Astrocyte (in vitro differentiated cells and primary cell): ENCODE measurements at regions not wholly inside any gene's neighbourhood (a gene's known extent, or its start where the extent isn't known, plus 50 kb on each side); places are given as distances from the start of the nearest gene placed in this dataset.
"Not testable (repeated sequence)": the region's sequence is repeated elsewhere in the genome, so short reads cannot be mapped to it uniquely, and the experiment has no call there.

ENCODE experiments used
- DNase-seq: peaks from one replicate; pipeline ENCODE4 v3.0.0-alpha.2; 2010; ENCODE audit warnings: low read depth
- FAIRE-seq: peaks from 2 replicates; lab custom pipeline; 2011; peaks lifted over from hg19 to GRCh38; lab: Jason Lieb, UNC
- H2AFZ ChIP-seq: 2 replicates; pipeline ENCODE4 v1.6.0; 2012; ENCODE audit warnings: low read depth, low read length, inconsistent platforms
- H3K27ac ChIP-seq: 2 replicates; pipeline ENCODE4 v1.5.1; 2011; ENCODE audit warnings: low read depth, low read length, inconsistent platforms
- H3K27me3 ChIP-seq: 2 replicates; pipeline ENCODE4 v1.6.0; 2011; ENCODE audit warnings: low read length, inconsistent platforms; ENCODE audit not compliant: insufficient read depth
- H3K36me3 ChIP-seq: 2 replicates; pipeline ENCODE4 v1.5.1; 2011; ENCODE audit warnings: low read length, inconsistent platforms; ENCODE audit not compliant: insufficient read depth
- H3K4me1 ChIP-seq: 2 replicates; pipeline ENCODE4 v1.5.1; 2011; ENCODE audit warnings: low read length, inconsistent platforms; ENCODE audit not compliant: insufficient read depth
- H3K4me2 ChIP-seq: 2 replicates; pipeline ENCODE4 v1.6.0; 2012; ENCODE audit warnings: low read length, inconsistent platforms
- H3K4me3 ChIP-seq: 2 replicates; pipeline ENCODE4 v1.5.1; 2011; ENCODE audit warnings: low read depth, mild to moderate bottlenecking, low read length, inconsistent platforms; ENCODE audit not compliant: insufficient read depth
- H3K79me2 ChIP-seq: 2 replicates; pipeline ENCODE4 v1.6.0; 2012; ENCODE audit warnings: mild to moderate bottlenecking, low read length, inconsistent platforms; ENCODE audit not compliant: insufficient read depth
- H3K9ac ChIP-seq: 2 replicates; pipeline ENCODE4 v1.6.0; 2012; ENCODE audit warnings: mild to moderate bottlenecking, low read length, inconsistent platforms
- H3K9me3 ChIP-seq: 2 replicates; pipeline ENCODE4 v1.5.1; 2012; ENCODE audit warnings: low read depth, mild to moderate bottlenecking, low read length, inconsistent platforms; ENCODE audit not compliant: insufficient read depth
- H4K20me1 ChIP-seq: 2 replicates; pipeline ENCODE4 v1.6.0; 2012; ENCODE audit warnings: low read length, inconsistent platforms; ENCODE audit not compliant: insufficient read depth
- H3K27ac Mint-ChIP-seq: one replicate; pipeline ENCODE4 v1.8.0; 2021; ENCODE audit warnings: mild to moderate bottlenecking, mixed read lengths; ENCODE audit not compliant: unreplicated experiment
- H3K27me3 Mint-ChIP-seq: one replicate; pipeline ENCODE4 v1.8.0; 2021; ENCODE audit warnings: low read depth, mixed read lengths; ENCODE audit not compliant: unreplicated experiment
- H3K36me3 Mint-ChIP-seq: one replicate; pipeline ENCODE4 v1.8.0; 2021; ENCODE audit warnings: low read depth, mixed read lengths; ENCODE audit not compliant: unreplicated experiment
- H3K4me1 Mint-ChIP-seq: one replicate; pipeline ENCODE4 v1.8.0; 2021; ENCODE audit warnings: low read depth, mixed read lengths; ENCODE audit not compliant: unreplicated experiment
- H3K4me3 Mint-ChIP-seq: one replicate; pipeline ENCODE4 v1.8.0; 2021; ENCODE audit warnings: mild to moderate bottlenecking, moderate library complexity, mixed read lengths; ENCODE audit not compliant: unreplicated experiment
- H3K9me3 Mint-ChIP-seq: one replicate; pipeline ENCODE4 v1.8.0; 2021; ENCODE audit warnings: mild to moderate bottlenecking, mixed read lengths; ENCODE audit not compliant: unreplicated experiment
- CTCF ChIP-seq: IDR thresholded peaks from 2 replicates; pipeline ENCODE4 v1.5.1; 2011; ENCODE audit warnings: low read depth, mild to moderate bottlenecking, inconsistent platforms, low read length, moderate library complexity; ENCODE audit not compliant: insufficient read depth
- EZH2 ChIP-seq: IDR thresholded peaks from 2 replicates; pipeline ENCODE4 v1.6.1; 2012; ENCODE audit warnings: mild to moderate bottlenecking, low read length, inconsistent platforms; ENCODE audit not compliant: insufficient read depth

- no peak overlapping the region for H3K4me2 ChIP-seq
- no peaks in the 10 kb centered on the region for H3K79me2 ChIP-seq
- Mint-ChIP-seq H3K4me3 (no peak overlapping the region), H3K27ac (no peak overlapping the region), H3K27me3 (no peaks in the 10 kb centered on the region), H3K9me3 (no peaks in the 10 kb centered on the region), H3K4me1 (no peaks in the 10 kb centered on the region), H3K36me3 (no peaks in the 10 kb centered on the region)
- no peak overlapping the region for H3K4me3 ChIP-seq
- no peak overlapping the region for H2AFZ ChIP-seq
- FAIRE-seq, result no peak
- no peaks in the 10 kb centered on the region for H4K20me1 ChIP-seq
- no peak overlapping the region for H3K9ac ChIP-seq
- H3K4me1 ChIP-seq, result no peaks in the 10 kb centered on the region
- DNase-seq, result no peak
- TF ChIP-seq EZH2 (no peak), CTCF (no peak)
- H3K27ac ChIP-seq, result no peak overlapping the region
- H3K9me3 ChIP-seq, result no peaks in the 10 kb centered on the region
- no peaks in the 10 kb centered on the region for H3K36me3 ChIP-seq
- H3K27me3 ChIP-seq, result no peaks in the 10 kb centered on the region
These were observed 393.7 kb upstream of the MBL2 start for GRCh38 chr10:53166325-53166724.

- H3K9me3 Mint-ChIP-seq, result no peaks in the 10 kb centered on the region
- H3K36me3 Mint-ChIP-seq, result no peaks in the 10 kb centered on the region
- H3K27ac Mint-ChIP-seq, result no peak overlapping the region
- Histone ChIP-seq H3K36me3 (no peaks in the 10 kb centered on the region), H3K4me1 (no peaks in the 10 kb centered on the region), H3K4me2 (no peak overlapping the region), H3K27me3 (no peaks in the 10 kb centered on the region), H3K9me3 (no peaks in the 10 kb centered on the region), H3K9ac (no peak overlapping the region), H3K4me3 (no peak overlapping the region), H2AFZ (no peak overlapping the region), H3K27ac (no peak overlapping the region), H4K20me1 (no peaks in the 10 kb centered on the region), H3K79me2 (no peaks in the 10 kb centered on the region)
- no peaks in the 10 kb centered on the region for H3K27me3 Mint-ChIP-seq
- TF ChIP-seq CTCF (no peak), EZH2 (no peak)
- DNase-seq (no peak), FAIRE-seq (no peak)
- no peak overlapping the region for H3K4me3 Mint-ChIP-seq
- H3K4me1 Mint-ChIP-seq, result no peaks in the 10 kb centered on the region
These were observed 390.3 kb upstream of the MBL2 start for GRCh38 chr10:53162856-53163255.

DNA sequence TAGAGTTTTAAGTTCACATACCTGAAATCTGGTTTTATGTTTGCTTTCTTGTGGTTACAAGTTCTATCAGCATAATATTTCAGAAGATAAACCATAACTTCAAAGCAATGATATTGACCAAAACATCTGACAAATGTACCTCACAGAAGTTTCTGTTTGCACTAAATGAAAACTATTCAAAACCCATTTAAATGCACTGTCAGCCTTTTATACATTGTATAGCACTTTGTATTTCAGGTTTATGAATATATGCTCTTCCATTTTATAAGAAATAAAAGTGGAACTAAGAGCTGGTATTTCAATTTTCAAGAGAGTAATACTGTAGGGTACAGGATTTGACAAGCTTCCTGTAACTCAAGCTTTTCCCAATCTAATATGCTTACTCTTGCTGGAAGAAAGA, 388.6 kb upstream of the MBL2 start:
- H2AFZ ChIP-seq, result no peak overlapping the region
- FAIRE-seq (no peak), DNase-seq (no peak)
- Mint-ChIP-seq H3K4me3 (no peak overlapping the region), H3K9me3 (no peaks in the 10 kb centered on the region), H3K36me3 (no peaks in the 10 kb centered on the region), H3K4me1 (no peaks in the 10 kb centered on the region), H3K27me3 (no peaks in the 10 kb centered on the region), H3K27ac (no peak overlapping the region)
- H3K4me2 ChIP-seq, result no peak overlapping the region
- H3K27me3 ChIP-seq, result no peaks in the 10 kb centered on the region
- TF ChIP-seq EZH2 (no peak), CTCF (no peak)
- H3K36me3 ChIP-seq, result no peaks in the 10 kb centered on the region
- H3K27ac ChIP-seq, result no peak overlapping the region
- no peaks in the 10 kb centered on the region for H3K79me2 ChIP-seq
- no peak overlapping the region for H3K9ac ChIP-seq
- H3K9me3 ChIP-seq, result no peaks in the 10 kb centered on the region
- H4K20me1 ChIP-seq, result no peaks in the 10 kb centered on the region
- no peak overlapping the region for H3K4me3 ChIP-seq
- H3K4me1 ChIP-seq, result no peaks in the 10 kb centered on the region

- not testable (repeated sequence) for H3K27me3 Mint-ChIP-seq, H3K4me2 ChIP-seq, H3K9ac ChIP-seq, H3K9me3 ChIP-seq, H3K27me3 ChIP-seq, H3K4me1 ChIP-seq, H3K27ac ChIP-seq, H3K4me1 Mint-ChIP-seq, H3K79me2 ChIP-seq, H3K4me3 Mint-ChIP-seq, H2AFZ ChIP-seq, DNase-seq, FAIRE-seq, H3K36me3 ChIP-seq, H3K9me3 Mint-ChIP-seq, H3K27ac Mint-ChIP-seq, H3K36me3 Mint-ChIP-seq, H3K4me3 ChIP-seq, H4K20me1 ChIP-seq
These were observed 383.1 kb upstream of the MBL2 start for GRCh38 chr10:53155674-53156073.
